GM19452 (cell line): ENCODE measurements at regions not wholly inside any gene's neighbourhood (a gene's known extent, or its start where the extent isn't known, plus 50 kb on each side); places are given as distances from the start of the nearest gene placed in this dataset.

Experiments used
- ATAC-seq: cut with Tn5 transposase; IDR thresholded peaks from one replicate; pipeline ENCODE4 v1.9.1; 2021; ENCODE audit not compliant: unreplicated experiment

GRCh38 chr9:32220750-32221149, 163.7 kb upstream of the ACO1 start:
- ATAC-seq, result no peak

GRCh38 chr9:32234451-32234850, 150.0 kb upstream of the ACO1 start:
- no peak for ATAC-seq

GRCh38 chr9:32247168-32247567, 137.3 kb upstream of the ACO1 start:
- ATAC-seq, result no peak

GRCh38 chr9:32248189-32248712, 136.2 kb upstream of the ACO1 start:
- ATAC-seq, result no peak

GRCh38 chr9:32251539-32251938, 132.9 kb upstream of the ACO1 start:
- ATAC-seq, result peak; percentile 83

- ATAC-seq, result no peak
Measured at GRCh38 chr9:32253731-32254130, 130.7 kb upstream of the ACO1 start.

GRCh38 chr9:32255026-32255425, 129.4 kb upstream of the ACO1 start:
- ATAC-seq, result no peak

- ATAC-seq, result no peak
Measured at GRCh38 chr9:32258482-32258881, 126.0 kb upstream of the ACO1 start.

GRCh38 chr9:32260151-32260862, 124.1 kb upstream of the ACO1 start:
- ATAC-seq, result no peak

GRCh38 chr9:32264170-32264864, 120.1 kb upstream of the ACO1 start:
- ATAC-seq, result no peak

- ATAC-seq, result no peak
Measured at GRCh38 chr9:32265037-32265436, 119.4 kb upstream of the ACO1 start.

- ATAC-seq, result no peak
Measured at GRCh38 chr9:32278991-32279390, 105.5 kb upstream of the ACO1 start.

GRCh38 chr9:32289756-32290155, 94.7 kb upstream of the ACO1 start:
- no peak for ATAC-seq

GRCh38 chr9:32291370-32291769, 93.1 kb upstream of the ACO1 start:
- no peak for ATAC-seq

- no peak for ATAC-seq
Measured at GRCh38 chr9:32292611-32293010, 91.8 kb upstream of the ACO1 start.

- no peak for ATAC-seq
Measured at GRCh38 chr9:32293091-32293490, 91.4 kb upstream of the ACO1 start.

- ATAC-seq, result no peak
Measured at GRCh38 chr9:32294106-32294505, 90.3 kb upstream of the ACO1 start.

GRCh38 chr9:32300373-32300772, 84.1 kb upstream of the ACO1 start:
- ATAC-seq, result no peak

GRCh38 chr9:32304495-32304894, 79.9 kb upstream of the ACO1 start:
- no peak for ATAC-seq

- no peak for ATAC-seq
Measured at GRCh38 chr9:32306006-32306405, 78.4 kb upstream of the ACO1 start.

- ATAC-seq, result no peak
Measured at GRCh38 chr9:32319312-32319929, 65.0 kb upstream of the ACO1 start.

- no peak for ATAC-seq
Measured at GRCh38 chr9:32322622-32323021, 61.8 kb upstream of the ACO1 start.
